ENCODE measurements at regions not wholly inside any gene's neighbourhood (a gene's known extent, or its start where the extent isn't known, plus 50 kb on each side); places are given as distances from the start of the nearest gene placed in this dataset.

DNA sequence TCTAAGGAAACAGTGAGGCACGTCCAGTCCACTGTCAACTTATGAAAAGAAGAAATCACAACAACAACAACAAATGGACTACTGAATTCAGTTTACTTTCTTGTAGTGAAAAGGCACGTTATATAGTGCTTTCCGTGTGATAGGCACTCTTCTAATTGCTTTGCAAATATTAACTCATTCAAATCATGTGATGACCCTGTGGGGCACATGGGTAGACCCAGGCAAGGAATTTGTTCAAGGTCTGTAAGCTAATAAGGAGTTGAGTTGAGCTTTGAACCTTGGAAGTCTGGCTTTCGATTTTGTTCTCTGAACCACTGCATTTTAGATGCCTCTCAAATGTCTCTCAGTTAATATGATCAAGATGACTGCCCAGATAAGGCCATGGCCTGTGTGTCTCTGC lies 295.1 kb upstream of the RBFOX1 start (continued):
- TF ChIP-seq, protein P1, sequence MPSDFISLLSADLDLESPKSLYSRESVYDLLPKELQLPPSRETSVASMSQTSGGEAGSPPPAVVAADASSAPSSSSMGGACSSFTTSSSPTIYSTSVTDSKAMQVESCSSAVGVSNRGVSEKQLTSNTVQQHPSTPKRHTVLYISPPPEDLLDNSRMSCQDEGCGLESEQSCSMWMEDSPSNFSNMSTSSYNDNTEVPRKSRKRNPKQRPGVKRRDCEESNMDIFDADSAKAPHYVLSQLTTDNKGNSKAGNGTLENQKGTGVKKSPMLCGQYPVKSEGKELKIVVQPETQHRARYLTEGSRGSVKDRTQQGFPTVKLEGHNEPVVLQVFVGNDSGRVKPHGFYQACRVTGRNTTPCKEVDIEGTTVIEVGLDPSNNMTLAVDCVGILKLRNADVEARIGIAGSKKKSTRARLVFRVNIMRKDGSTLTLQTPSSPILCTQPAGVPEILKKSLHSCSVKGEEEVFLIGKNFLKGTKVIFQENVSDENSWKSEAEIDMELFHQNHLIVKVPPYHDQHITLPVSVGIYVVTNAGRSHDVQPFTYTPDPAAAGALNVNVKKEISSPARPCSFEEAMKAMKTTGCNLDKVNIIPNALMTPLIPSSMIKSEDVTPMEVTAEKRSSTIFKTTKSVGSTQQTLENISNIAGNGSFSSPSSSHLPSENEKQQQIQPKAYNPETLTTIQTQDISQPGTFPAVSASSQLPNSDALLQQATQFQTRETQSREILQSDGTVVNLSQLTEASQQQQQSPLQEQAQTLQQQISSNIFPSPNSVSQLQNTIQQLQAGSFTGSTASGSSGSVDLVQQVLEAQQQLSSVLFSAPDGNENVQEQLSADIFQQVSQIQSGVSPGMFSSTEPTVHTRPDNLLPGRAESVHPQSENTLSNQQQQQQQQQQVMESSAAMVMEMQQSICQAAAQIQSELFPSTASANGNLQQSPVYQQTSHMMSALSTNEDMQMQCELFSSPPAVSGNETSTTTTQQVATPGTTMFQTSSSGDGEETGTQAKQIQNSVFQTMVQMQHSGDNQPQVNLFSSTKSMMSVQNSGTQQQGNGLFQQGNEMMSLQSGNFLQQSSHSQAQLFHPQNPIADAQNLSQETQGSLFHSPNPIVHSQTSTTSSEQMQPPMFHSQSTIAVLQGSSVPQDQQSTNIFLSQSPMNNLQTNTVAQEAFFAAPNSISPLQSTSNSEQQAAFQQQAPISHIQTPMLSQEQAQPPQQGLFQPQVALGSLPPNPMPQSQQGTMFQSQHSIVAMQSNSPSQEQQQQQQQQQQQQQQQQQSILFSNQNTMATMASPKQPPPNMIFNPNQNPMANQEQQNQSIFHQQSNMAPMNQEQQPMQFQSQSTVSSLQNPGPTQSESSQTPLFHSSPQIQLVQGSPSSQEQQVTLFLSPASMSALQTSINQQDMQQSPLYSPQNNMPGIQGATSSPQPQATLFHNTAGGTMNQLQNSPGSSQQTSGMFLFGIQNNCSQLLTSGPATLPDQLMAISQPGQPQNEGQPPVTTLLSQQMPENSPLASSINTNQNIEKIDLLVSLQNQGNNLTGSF (CRISPR knock-in tag; IDR thresholded peaks at IDR 0.05): no peak
- no peak for TF ChIP-seq GABPA (IDR thresholded peaks at IDR 0.05; ENCODE audit: low read depth, low read length)
- 0 out of 2 replicates have a peak, but pooled peaks have one; percentile 13 for TF ChIP-seq GABPA (CRISPR knock-in tag; IDR thresholded peaks at IDR 0.05; ENCODE audit: low read depth)
- no peak for TF ChIP-seq ZKSCAN8 (CRISPR knock-in tag; IDR thresholded peaks at IDR 0.05; ENCODE audit: borderline replicate concordance)
- TF ChIP-seq, protein P2, sequence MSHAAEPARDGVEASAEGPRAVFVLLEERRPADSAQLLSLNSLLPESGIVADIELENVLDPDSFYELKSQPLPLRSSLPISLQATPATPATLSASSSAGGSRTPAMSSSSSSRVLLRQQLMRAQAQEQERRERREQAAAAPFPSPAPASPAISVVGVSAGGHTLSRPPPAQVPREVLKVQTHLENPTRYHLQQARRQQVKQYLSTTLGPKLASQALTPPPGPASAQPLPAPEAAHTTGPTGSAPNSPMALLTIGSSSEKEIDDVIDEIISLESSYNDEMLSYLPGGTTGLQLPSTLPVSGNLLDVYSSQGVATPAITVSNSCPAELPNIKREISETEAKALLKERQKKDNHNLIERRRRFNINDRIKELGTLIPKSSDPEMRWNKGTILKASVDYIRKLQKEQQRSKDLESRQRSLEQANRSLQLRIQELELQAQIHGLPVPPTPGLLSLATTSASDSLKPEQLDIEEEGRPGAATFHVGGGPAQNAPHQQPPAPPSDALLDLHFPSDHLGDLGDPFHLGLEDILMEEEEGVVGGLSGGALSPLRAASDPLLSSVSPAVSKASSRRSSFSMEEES (CRISPR knock-in tag; IDR thresholded peaks at IDR 0.05): 0 out of 2 replicates have a peak, but pooled peaks have one; percentile 30
- no peak for TF ChIP-seq ZNF501 (CRISPR knock-in tag; IDR thresholded peaks at IDR 0.05)
- no peak for TF ChIP-seq XRCC5 (optimal IDR thresholded peaks at IDR 0.05; ENCODE audit: low read length)
- no peak for TF ChIP-seq ZNF331 (CRISPR knock-in tag; IDR thresholded peaks at IDR 0.05)
- peak; percentile 50; the same call in 1 of the 2 replicates for TF ChIP-seq HNF4A (CRISPR knock-in tag; IDR thresholded peaks at IDR 0.05)
- TF ChIP-seq, protein P3, sequence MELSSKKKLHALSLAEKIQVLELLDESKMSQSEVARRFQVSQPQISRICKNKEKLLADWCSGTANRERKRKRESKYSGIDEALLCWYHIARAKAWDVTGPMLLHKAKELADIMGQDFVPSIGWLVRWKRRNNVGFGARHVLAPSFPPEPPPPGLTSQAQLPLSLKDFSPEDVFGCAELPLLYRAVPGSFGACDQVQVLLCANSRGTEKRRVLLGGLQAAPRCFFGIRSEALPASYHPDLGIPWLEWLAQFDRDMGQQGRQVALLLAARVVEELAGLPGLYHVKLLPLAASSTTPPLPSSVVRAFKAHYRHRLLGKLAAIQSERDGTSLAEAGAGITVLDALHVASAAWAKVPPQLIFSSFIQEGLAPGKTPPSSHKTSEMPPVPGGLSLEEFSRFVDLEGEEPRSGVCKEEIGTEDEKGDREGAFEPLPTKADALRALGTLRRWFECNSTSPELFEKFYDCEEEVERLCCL (CRISPR knock-in tag; IDR thresholded peaks at IDR 0.05; ENCODE audit: borderline replicate concordance): no peak
- TF ChIP-seq FOXP1 (IDR thresholded peaks at IDR 0.05): no peak
- 0 out of 2 replicates have a peak, but pooled peaks have one; percentile 21 for TF ChIP-seq FOXP1 (CRISPR knock-in tag; IDR thresholded peaks at IDR 0.05)

All from HepG2 (cell line).